Transverse colon (tissue), 4 donors: ENCODE measurements at regions not wholly inside any gene's neighbourhood (a gene's known extent, or its start where the extent isn't known, plus 50 kb on each side); places are given as distances from the start of the nearest gene placed in this dataset.

Experiments used
- DNase-seq: peaks from one replicate; pipeline ENCODE4 v3.0.0-alpha.2; 2019
- H3K27ac ChIP-seq, 4 donors: fragments of 200-600 bp; sonication (generic); 2 replicates each; pipeline ENCODE4 v1.5.1; 2016 to 2018; ENCODE audit warnings: inconsistent platforms in 4 of 4
- H3K27me3 ChIP-seq: fragments of 200-600 bp; sonication (generic); 2 replicates; pipeline ENCODE4 v1.5.1; 2017; ENCODE audit warnings: inconsistent platforms
- H3K36me3 ChIP-seq, 4 donors: fragments of 200-600 bp; sonication (generic); 2 replicates each; pipeline ENCODE4 v1.5.1; 2017 to 2019; ENCODE audit warnings: inconsistent platforms in 4 of 4
- H3K4me1 ChIP-seq, 4 donors: fragments of 200-600 bp; sonication (generic); 2 replicates each; pipeline ENCODE4 v1.5.1; 2017 to 2020; ENCODE audit warnings: inconsistent platforms in 4 of 4
- H3K4me3 ChIP-seq, 4 donors: fragments of 200-600 bp; sonication (generic); 1 replicate in 1 of 4; 2 replicates in 3 of 4; pipeline versions ENCODE4 v1.5.1 to v1.6.1; 2017 to 2019; ENCODE audit warnings: inconsistent platforms in 4 of 4
- H3K9me3 ChIP-seq, 2 donors: fragments of 200-600 bp; sonication (generic); 2 replicates each; pipeline ENCODE4 v1.5.1; 2017 to 2019; ENCODE audit warnings: inconsistent platforms in 2 of 2
- CTCF ChIP-seq, 5 experiments: fragments of 200-600 bp in 3 of 5; fragments of 450-650 bp in 2 of 5; sonication (generic) in 3 of 5; IDR thresholded peaks; 1 replicate in 2 of 5; 2 replicates in 3 of 5; pipeline ENCODE4 v1.5.1; 2016 to 2017; ENCODE audit warnings: antibody characterized with exemption in 5 of 5, inconsistent platforms in 3 of 5, mild to moderate bottlenecking in 2 of 5, moderate library complexity in 1 of 5
- EP300 ChIP-seq: sonication (generic); formaldehyde crosslinking; IDR thresholded peaks from one replicate; pipeline ENCODE4 v1.6.1; 2017; ENCODE audit warnings: antibody characterized with exemption, low read depth
- POLR2A ChIP-seq: fragments of 450-650 bp; IDR thresholded peaks from one replicate; pipeline ENCODE4 v1.6.1; 2016; ENCODE audit warnings: antibody characterized with exemption, mild to moderate bottlenecking, moderate library complexity
- POLR2AphosphoS5 ChIP-seq, 3 donors: sonication (generic); formaldehyde crosslinking; IDR thresholded peaks; one replicate each; pipeline ENCODE4 v1.6.1; 2016; ENCODE audit warnings: antibody characterized with exemption in 3 of 3
- whole genome bisulfite sequencing, 2 donors: methylation state at CpG; one replicate each; pipeline ENCODE4 v1.1.5; 2018; ENCODE audit warnings: low coverage in 1 of 2; 5-methylcytosine and 5-hydroxymethylcytosine counted together
- in situ Hi-C, 4 donors: fragments of 200-750 bp; cut with MboI; loops; one replicate each; pipeline versions ENCODE4 v1.15.0 to v1.15.1; 2017; ENCODE audit warnings: low sequenced_read_pairs in 3 of 4, low pct_ligation_motif_present in 1 of 4, low pct_unique_long_range_greater_than_20kb in 1 of 4
- intact Hi-C: fragments of 100-400 bp; cut with DNase I; formaldehyde crosslinking; loops from one replicate; pipeline ENCODE4 v1.15.1; 2023; ENCODE audit warnings: low total_unique reads

- Histone ChIP-seq H3K27me3 (no peaks in the 10 kb centered on the region), H3K27ac (no peak overlapping the region), H3K4me3 (no peak overlapping the region), H3K9me3 (no peaks in the 10 kb centered on the region), H3K4me1 (no peaks in the 10 kb centered on the region), H3K36me3 (no peaks in the 10 kb centered on the region)
- intact Hi-C loops: no loop called here
- no peak for DNase-seq
- TF ChIP-seq CTCF (IDR thresholded peaks at IDR 0.05) (no peak), POLR2A (no peak), POLR2AphosphoS5 (IDR thresholded peaks at IDR 0.05) (no peak), EP300 (no peak)
- in situ Hi-C loops: loop anchor here in 1 of 4 donors (25.0 kb wide), 1 partner anchor 1108 kb away; no protein-coding TSS in a partner anchor
Measured at GRCh38 chr7:82595176-82595575, 151.6 kb upstream of the CACNA2D1 start.

- intact Hi-C loops: no loop called here
- Histone ChIP-seq H3K27ac (no peak overlapping the region), H3K4me3 (no peak overlapping the region), H3K4me1 (no peaks in the 10 kb centered on the region), H3K9me3 (no peaks in the 10 kb centered on the region), H3K27me3 (no peaks in the 10 kb centered on the region), H3K36me3 (no peaks in the 10 kb centered on the region)
- TF ChIP-seq POLR2A (no peak), CTCF (IDR thresholded peaks at IDR 0.05) (no peak), POLR2AphosphoS5 (IDR thresholded peaks at IDR 0.05) (no peak), EP300 (no peak)
- DNase-seq: no peak
- 40 to 59% methylated on average over 6 of the region's 6 CpGs for WGBS, 2 donors
- in situ Hi-C loops: loop anchor here in 1 of 4 donors (25.0 kb wide), 1 partner anchor 1107 kb away; no protein-coding TSS in a partner anchor
Measured at GRCh38 chr7:82594665-82595064, 151.1 kb upstream of the CACNA2D1 start.

DNA sequence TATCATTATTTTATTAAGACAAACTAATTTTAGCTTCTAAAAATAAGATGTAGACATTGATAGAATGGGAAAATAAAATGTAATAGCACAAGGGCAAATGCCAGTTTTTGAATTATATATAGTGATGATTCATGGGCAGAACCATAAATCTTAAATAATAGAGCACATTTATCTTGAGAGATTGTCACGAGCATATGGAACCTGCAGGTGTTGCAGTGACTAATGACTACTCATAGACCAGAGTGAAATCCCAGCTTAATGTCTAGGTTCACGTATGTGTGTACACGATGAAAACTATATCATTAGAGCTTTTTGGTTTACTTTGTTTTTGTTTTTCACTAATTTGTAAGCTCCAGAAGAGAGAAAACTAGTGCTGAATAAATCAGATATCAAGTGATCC is 150.2 kb upstream of the CACNA2D1 start:
- in situ Hi-C loops: loop anchor here in 1 of 4 donors (25.0 kb wide), 1 partner anchor 1106 kb away; no protein-coding TSS in a partner anchor
- Histone ChIP-seq H3K27ac (no peak overlapping the region), H3K27me3 (no peaks in the 10 kb centered on the region), H3K9me3 (no peaks in the 10 kb centered on the region), H3K4me1 (no peaks in the 10 kb centered on the region), H3K4me3 (no peak overlapping the region), H3K36me3 (no peaks in the 10 kb centered on the region)
- intact Hi-C loops: no loop called here
- no peak for TF ChIP-seq CTCF (IDR thresholded peaks at IDR 0.05)
- TF ChIP-seq POLR2AphosphoS5 (IDR thresholded peaks at IDR 0.05): no peak
- no peak for TF ChIP-seq EP300
- no peak for TF ChIP-seq POLR2A
- DNase-seq: no peak
- 72 to 73% methylated on average over 3 of the region's 3 CpGs for WGBS, 2 donors

GRCh38 chr7:82592416-82592815 is 148.8 kb upstream of the CACNA2D1 start:
- Histone ChIP-seq H3K36me3 (no peaks in the 10 kb centered on the region), H3K27me3 (no peaks in the 10 kb centered on the region), H3K4me3 (no peak overlapping the region), H3K9me3 (no peaks in the 10 kb centered on the region), H3K4me1 (no peaks in the 10 kb centered on the region), H3K27ac (no peak overlapping the region)
- in situ Hi-C loops (loop anchor here in 1 of 4 donors (25.0 kb wide), 1 partner anchor 1105 kb away; no protein-coding TSS in a partner anchor), intact Hi-C loops (no loop called here)
- TF ChIP-seq POLR2AphosphoS5 (IDR thresholded peaks at IDR 0.05): no peak
- TF ChIP-seq CTCF (IDR thresholded peaks at IDR 0.05): no peak
- TF ChIP-seq EP300: no peak
- no peak for TF ChIP-seq POLR2A
- WGBS, 2 donors: 81% methylated on average over 1 of the region's 1 CpG; no CpG with 5 or more reads in 1 of the 2 donors
- DNase-seq: no peak
